ENCODE measurements at regions not wholly inside any gene's neighbourhood (a gene's known extent, or its start where the extent isn't known, plus 50 kb on each side); places are given as distances from the start of the nearest gene placed in this dataset.
"Not testable (repeated sequence)": the region's sequence is repeated elsewhere in the genome, so short reads cannot be mapped to it uniquely, and the experiment has no call there.

DNA sequence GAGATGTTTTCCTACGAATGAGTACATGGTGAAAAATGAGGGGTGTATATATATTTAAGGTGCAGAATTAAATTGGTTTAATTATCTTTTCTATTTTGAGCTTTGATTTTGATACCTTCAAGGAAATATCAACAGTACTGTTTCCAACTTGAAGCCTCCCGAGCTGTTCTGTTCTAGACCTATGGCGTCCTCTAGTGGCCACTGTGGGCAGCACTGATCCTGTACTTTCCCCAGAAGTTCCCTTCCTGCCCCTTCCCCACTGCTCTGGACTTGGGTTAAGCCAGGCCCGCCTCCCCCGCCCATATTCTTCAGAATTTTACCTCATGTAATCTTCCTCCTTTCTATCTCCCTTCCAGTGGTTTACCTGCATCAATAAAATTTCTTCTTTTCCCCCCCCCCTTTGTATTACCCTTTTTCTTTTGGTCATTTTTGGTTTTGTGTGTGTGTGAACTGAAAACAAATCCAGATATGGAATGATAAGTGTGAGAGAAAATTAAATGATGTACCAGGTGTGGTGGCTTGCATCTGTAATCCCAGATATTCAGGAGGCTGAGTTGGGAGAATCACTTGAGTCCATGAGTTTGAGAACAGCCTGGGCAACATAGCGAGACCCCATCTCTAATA is 1643.5 kb downstream of the TP53TG3F start:
- no peaks in the 10 kb centered on the region for H3K4me1 Mint-ChIP-seq (ENCODE audit: low read depth)
- no peak overlapping the region for H3K4me3 Mint-ChIP-seq
- ATAC-seq (no peak), DNase-seq (no peak)
- H3K36me3 Mint-ChIP-seq (ENCODE audit: insufficient read depth), result no peaks in the 10 kb centered on the region
- H3K9me3 Mint-ChIP-seq, result peaks cover 16% of the 10 kb centered on the region
- H3K27me3 Mint-ChIP-seq (ENCODE audit: low read depth), result no peaks in the 10 kb centered on the region

DNA sequence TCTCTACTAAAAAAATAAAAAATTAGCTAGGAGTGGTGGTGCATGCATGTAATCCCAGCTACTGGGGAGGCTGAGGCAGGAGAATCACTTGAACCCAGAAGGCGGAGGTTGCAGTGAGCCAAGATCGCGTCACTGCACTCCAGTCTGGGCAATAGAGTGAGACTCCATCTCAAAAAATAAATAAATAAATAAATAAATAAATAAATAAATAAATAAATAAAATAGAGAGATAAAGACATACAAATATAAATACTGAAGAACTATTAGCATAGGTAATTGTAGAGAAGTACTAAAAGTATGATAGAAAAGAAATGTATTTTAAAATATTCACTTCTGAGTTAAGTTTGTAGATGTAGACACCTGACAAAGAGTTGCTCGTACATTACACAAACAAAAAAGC is 1652.4 kb downstream of the TP53TG3F start:
- peaks cover 20% of the 10 kb centered on the region for H3K9me3 Mint-ChIP-seq
- not testable (repeated sequence) for H3K36me3 Mint-ChIP-seq (ENCODE audit: insufficient read depth)

GRCh38 chr16:35131429-35131828 is 1672.0 kb downstream of the TP53TG3F start:
- Mint-ChIP-seq H3K36me3 (ENCODE audit: insufficient read depth) (no peaks in the 10 kb centered on the region), H3K4me3 (no peak overlapping the region), H3K27me3 (ENCODE audit: low read depth) (no peaks in the 10 kb centered on the region), H3K9me3 (peaks cover 13% of the 10 kb centered on the region), H3K4me1 (ENCODE audit: low read depth) (no peaks in the 10 kb centered on the region)
- DNase-seq (no peak), ATAC-seq (no peak)

More for the DNA sequence above, 1652.4 kb downstream of the TP53TG3F start:
- H3K4me3 Mint-ChIP-seq; H3K4me1 Mint-ChIP-seq (ENCODE audit: low read depth); DNase-seq; H3K27me3 Mint-ChIP-seq (ENCODE audit: low read depth); ATAC-seq: not testable (repeated sequence)

DNA sequence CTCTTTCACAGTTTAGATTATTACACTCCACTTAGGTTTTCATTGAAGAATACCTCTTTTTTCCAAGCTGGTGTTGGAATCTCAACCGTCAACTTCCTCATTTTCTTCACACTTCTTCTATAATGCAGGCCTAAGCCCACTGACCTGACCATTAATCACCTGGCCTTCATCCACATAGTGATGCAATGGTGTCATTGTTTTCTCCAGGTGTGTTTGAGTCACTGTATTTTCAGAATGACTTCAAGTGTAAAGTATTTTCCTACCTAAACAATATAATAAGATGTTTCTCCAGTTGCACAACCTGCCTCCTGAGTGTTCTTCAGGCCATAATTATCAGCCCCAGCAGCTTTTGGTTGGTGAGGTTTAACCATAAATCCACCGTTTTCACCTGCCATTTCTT is 1675.1 kb downstream of the TP53TG3F start:
- no peak for DNase-seq
- no peak for ATAC-seq
- Mint-ChIP-seq H3K4me1 (ENCODE audit: low read depth) (no peaks in the 10 kb centered on the region), H3K9me3 (peaks cover 9% of the 10 kb centered on the region), H3K36me3 (ENCODE audit: insufficient read depth) (no peaks in the 10 kb centered on the region), H3K4me3 (no peak overlapping the region), H3K27me3 (ENCODE audit: low read depth) (no peaks in the 10 kb centered on the region)

DNA sequence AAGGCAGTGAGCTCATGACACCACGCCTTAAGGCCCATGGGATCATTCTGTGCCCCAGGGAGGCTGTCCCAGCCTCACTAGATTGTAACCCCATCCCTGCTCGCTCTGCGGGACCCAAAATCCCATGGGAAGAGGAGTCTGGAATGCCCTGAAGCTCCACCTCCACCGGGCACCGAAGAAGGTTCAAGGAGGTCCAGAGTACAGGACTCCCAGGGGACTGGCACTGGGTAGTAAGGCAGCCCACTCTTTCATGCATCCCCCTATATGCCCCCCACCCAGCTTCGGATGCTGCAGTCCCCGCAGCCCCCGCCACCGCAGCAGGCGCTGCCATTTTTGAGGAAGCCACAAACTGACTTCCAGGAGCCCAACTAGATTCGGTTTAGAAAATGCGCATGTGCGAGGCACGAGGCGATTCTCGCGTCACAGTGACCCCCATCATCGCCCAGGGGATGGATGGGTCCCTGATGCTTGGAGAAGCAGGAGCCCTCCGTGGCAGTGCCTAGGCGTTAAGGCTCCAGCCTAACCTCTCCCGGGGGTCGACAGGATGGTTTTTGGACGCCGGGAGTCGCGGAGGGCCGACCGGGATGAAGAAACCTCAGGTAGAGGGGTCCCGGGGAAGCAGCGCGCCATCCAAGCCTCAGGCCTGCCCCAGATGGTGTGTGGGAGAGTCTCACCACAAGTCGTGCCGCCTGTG is 1681.0 kb downstream of the TP53TG3F start:
- Mint-ChIP-seq H3K36me3 (ENCODE audit: insufficient read depth) (no peaks in the 10 kb centered on the region), H3K4me1 (ENCODE audit: low read depth) (no peaks in the 10 kb centered on the region), H3K4me3 (no peak overlapping the region), H3K27me3 (ENCODE audit: low read depth) (no peaks in the 10 kb centered on the region), H3K9me3 (peaks cover 13% of the 10 kb centered on the region)
- no peak for ATAC-seq
- no peak for DNase-seq

GRCh38 chr16:35141303-35141702 is 1681.9 kb downstream of the TP53TG3F start:
- peaks cover 13% of the 10 kb centered on the region for H3K9me3 Mint-ChIP-seq
- H3K4me1 Mint-ChIP-seq (ENCODE audit: low read depth), result no peaks in the 10 kb centered on the region
- no peak for ATAC-seq
- H3K27me3 Mint-ChIP-seq (ENCODE audit: low read depth), result no peaks in the 10 kb centered on the region
- H3K4me3 Mint-ChIP-seq, result no peak overlapping the region
- no peak for DNase-seq
- no peaks in the 10 kb centered on the region for H3K36me3 Mint-ChIP-seq (ENCODE audit: insufficient read depth)

- no peaks in the 10 kb centered on the region for H3K36me3 Mint-ChIP-seq (ENCODE audit: insufficient read depth)
Observed at GRCh38 chr16:35142147-35142808, 1682.9 kb downstream of the TP53TG3F start.

GRCh38 chr16:35142809-35143192 is 1683.4 kb downstream of the TP53TG3F start:
- peaks cover 15% of the 10 kb centered on the region for H3K9me3 Mint-ChIP-seq

More at GRCh38 chr16:35142147-35142808, 1682.9 kb downstream of the TP53TG3F start:
- Mint-ChIP-seq H3K27me3 (ENCODE audit: low read depth) (no peaks in the 10 kb centered on the region), H3K4me1 (ENCODE audit: low read depth) (no peaks in the 10 kb centered on the region), H3K4me3 (no peak overlapping the region), H3K9me3 (peaks cover 13% of the 10 kb centered on the region)
- DNase-seq (no peak), ATAC-seq (no peak)

GRCh38 chr16:35144212-35144932 is 1685.0 kb downstream of the TP53TG3F start:
- DNase-seq (no peak), ATAC-seq (no peak)
- no peak overlapping the region for H3K4me3 Mint-ChIP-seq
- H3K27me3 Mint-ChIP-seq (ENCODE audit: low read depth), result no peaks in the 10 kb centered on the region
- H3K4me1 Mint-ChIP-seq (ENCODE audit: low read depth), result no peaks in the 10 kb centered on the region
- peaks cover 20% of the 10 kb centered on the region for H3K9me3 Mint-ChIP-seq
- no peaks in the 10 kb centered on the region for H3K36me3 Mint-ChIP-seq (ENCODE audit: insufficient read depth)

More at GRCh38 chr16:35142809-35143192, 1683.4 kb downstream of the TP53TG3F start:
- DNase-seq (no peak), ATAC-seq (no peak)
- no peak overlapping the region for H3K4me3 Mint-ChIP-seq
- no peaks in the 10 kb centered on the region for H3K27me3 Mint-ChIP-seq (ENCODE audit: low read depth)
- H3K36me3 Mint-ChIP-seq (ENCODE audit: insufficient read depth), result no peaks in the 10 kb centered on the region
- H3K4me1 Mint-ChIP-seq (ENCODE audit: low read depth), result no peaks in the 10 kb centered on the region

DNA sequence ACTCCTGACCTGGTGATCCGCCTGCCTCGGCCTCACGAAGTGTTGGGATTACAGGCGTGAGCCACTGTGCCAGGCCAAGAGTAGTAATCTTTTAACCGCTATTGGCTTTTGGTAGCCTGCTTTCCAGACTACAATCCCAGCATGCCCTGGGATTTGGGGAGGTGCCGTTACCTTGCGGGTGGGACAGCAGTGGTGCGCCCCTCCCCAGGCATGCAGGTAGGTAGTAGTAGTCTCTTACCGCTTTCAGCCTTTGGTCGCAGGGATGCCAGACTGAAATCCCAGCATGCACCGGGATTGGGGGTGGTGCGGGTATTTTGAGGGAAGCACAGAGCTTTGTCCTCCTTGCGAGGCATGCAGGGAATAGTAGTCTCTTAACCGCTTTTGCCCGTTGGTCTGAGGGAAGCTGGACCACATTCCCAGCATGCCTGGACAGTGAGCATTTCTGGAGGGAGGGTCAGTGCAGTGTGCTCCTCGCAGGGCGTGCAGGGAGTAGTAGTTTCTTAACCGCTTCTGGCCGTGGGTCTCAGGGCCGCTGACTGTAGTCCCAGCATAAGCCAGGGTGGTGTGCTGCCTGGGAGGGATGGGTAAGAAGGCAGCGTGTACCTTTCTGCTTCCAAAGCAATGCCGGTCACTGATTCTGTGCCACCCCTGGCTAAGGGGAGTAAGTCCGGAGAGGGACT is 1686.8 kb downstream of the TP53TG3F start:
- no peaks in the 10 kb centered on the region for H3K36me3 Mint-ChIP-seq (ENCODE audit: insufficient read depth)
- DNase-seq (no peak), ATAC-seq (no peak)

DNA sequence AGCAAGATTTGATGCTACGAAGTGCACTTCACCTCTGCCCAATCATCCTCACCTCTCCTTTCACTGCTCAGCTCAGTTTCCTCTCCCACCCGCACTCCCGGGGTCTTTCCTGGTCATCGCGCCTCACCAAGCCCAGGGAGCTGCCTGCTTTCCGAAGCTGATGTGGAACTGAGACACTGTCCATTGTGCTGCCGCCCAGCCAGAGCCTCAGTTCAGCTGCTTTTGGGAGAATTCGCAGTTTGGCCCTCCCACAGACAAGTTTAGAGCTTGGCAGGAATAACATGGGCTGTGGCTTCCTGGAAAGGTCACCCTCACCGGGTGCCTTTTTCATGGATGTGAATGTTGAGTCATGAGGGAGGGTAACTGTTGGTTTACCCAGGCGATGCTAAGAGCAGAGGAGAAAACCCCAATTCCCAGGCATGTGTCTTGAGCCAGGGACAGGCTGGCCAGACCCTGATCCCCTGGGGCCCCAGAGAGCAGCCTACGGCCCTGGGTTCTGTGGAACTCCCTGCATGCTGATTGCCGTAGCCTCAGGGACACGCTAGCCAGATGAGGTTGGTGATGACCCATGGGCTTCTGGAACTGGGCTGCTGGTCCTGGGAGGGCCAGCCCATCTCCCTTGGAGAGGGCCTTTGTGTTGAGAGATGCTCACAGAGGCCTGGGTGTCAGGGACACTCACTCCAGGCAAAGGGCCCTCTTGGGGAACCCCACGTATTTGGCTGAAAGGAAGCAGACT is 1687.5 kb downstream of the TP53TG3F start:
- no peak for DNase-seq
- Mint-ChIP-seq H3K4me1 (ENCODE audit: low read depth) (no peaks in the 10 kb centered on the region), H3K9me3 (peaks cover 34% of the 10 kb centered on the region), H3K27me3 (ENCODE audit: low read depth) (no peaks in the 10 kb centered on the region), H3K4me3 (no peak overlapping the region), H3K36me3 (ENCODE audit: insufficient read depth) (no peaks in the 10 kb centered on the region)
- no peak for ATAC-seq

More for the DNA sequence above, 1686.8 kb downstream of the TP53TG3F start:
- no peak overlapping the region for H3K4me3 Mint-ChIP-seq
- no peaks in the 10 kb centered on the region for H3K27me3 Mint-ChIP-seq (ENCODE audit: low read depth)
- H3K9me3 Mint-ChIP-seq, result peaks cover 27% of the 10 kb centered on the region
- H3K4me1 Mint-ChIP-seq (ENCODE audit: low read depth), result no peaks in the 10 kb centered on the region

GRCh38 chr16:35147556-35148504 is 1688.4 kb downstream of the TP53TG3F start:
- Mint-ChIP-seq H3K4me1 (ENCODE audit: low read depth) (no peaks in the 10 kb centered on the region), H3K36me3 (ENCODE audit: insufficient read depth) (no peaks in the 10 kb centered on the region), H3K4me3 (no peak overlapping the region), H3K27me3 (ENCODE audit: low read depth) (no peaks in the 10 kb centered on the region), H3K9me3 (peaks cover 35% of the 10 kb centered on the region)
- ATAC-seq (no peak), DNase-seq (no peak)

DNA sequence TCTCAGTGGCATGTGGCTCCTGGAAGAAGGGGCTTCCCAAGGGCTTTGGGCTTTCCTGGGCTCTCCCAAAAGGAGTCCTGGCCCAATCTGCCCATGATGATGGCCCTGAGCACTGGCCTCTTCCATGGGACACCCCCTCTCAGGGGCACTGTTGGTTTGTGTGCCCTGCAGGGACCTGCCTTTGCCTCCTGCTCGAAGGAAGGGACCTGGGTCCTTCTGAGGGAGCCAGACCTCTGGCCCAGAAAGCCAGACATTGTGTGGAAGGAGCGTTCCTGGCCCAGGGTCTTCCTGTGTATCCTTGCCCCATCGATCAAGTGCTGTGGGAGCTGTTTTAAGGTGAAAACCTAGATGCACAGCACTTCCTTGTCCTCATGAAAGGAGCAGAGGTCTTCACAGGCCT is 1689.3 kb downstream of the TP53TG3F start:
- no peaks in the 10 kb centered on the region for H3K36me3 Mint-ChIP-seq (ENCODE audit: insufficient read depth)
- DNase-seq (no peak), ATAC-seq (no peak)
- no peaks in the 10 kb centered on the region for H3K4me1 Mint-ChIP-seq (ENCODE audit: low read depth)
- H3K27me3 Mint-ChIP-seq (ENCODE audit: low read depth), result no peaks in the 10 kb centered on the region
- no peak overlapping the region for H3K4me3 Mint-ChIP-seq
- H3K9me3 Mint-ChIP-seq, result peaks cover 35% of the 10 kb centered on the region

Measured in activated T-cell treated with anti-CD3 and anti-CD28 coated beads, Interleukin-2, amount 50 U/mL, for 4 hours (primary cell).